Mesendoderm (in vitro differentiated cells): ENCODE measurements at regions not wholly inside any gene's neighbourhood (a gene's known extent, or its start where the extent isn't known, plus 50 kb on each side); places are given as distances from the start of the nearest gene placed in this dataset.

Experiments used
- DNase-seq: peaks from one replicate; pipeline ENCODE4 v3.0.0; 2013
- H2AK5ac ChIP-seq: 2 replicates; pipeline ENCODE4 v1.6.1; 2013; ENCODE audit warnings: low read length, inconsistent platforms
- H2BK120ac ChIP-seq: 2 replicates; pipeline ENCODE4 v1.6.1; 2013; ENCODE audit warnings: low read depth, mild to moderate bottlenecking, low read length, moderate library complexity, mixed read lengths
- H2BK15ac ChIP-seq: replicated peaks from 2 replicates; pipeline ENCODE4 v1.6.1; 2013; ENCODE audit warnings: low read depth, mild to moderate bottlenecking, moderate library complexity
- H2BK5ac ChIP-seq: 2 replicates; pipeline ENCODE4 v1.6.1; 2013; ENCODE audit warnings: low read length, inconsistent platforms
- H3K18ac ChIP-seq: 2 replicates; pipeline ENCODE4 v1.6.1; 2013; ENCODE audit warnings: mild to moderate bottlenecking, low read length, mixed read lengths
- H3K23ac ChIP-seq: one replicate; pipeline ENCODE4 v1.6.1; 2013; ENCODE audit warnings: low read length
- H3K27ac ChIP-seq: 2 replicates; pipeline ENCODE4 v1.5.1; 2013; ENCODE audit warnings: low read depth, mild to moderate bottlenecking, inconsistent platforms, low read length, moderate library complexity
- H3K27me3 ChIP-seq: 2 replicates; pipeline ENCODE4 v1.6.1; 2013; ENCODE audit warnings: low read length, control low read depth, mild to moderate bottlenecking, inconsistent platforms; ENCODE audit not compliant: insufficient read depth, poor library complexity
- H3K36me3 ChIP-seq: 2 replicates; pipeline ENCODE4 v1.6.1; 2013; ENCODE audit warnings: low read length, inconsistent platforms; ENCODE audit not compliant: control insufficient read depth, insufficient read depth
- H3K4ac ChIP-seq: one replicate; pipeline ENCODE4 v1.6.1; 2013; ENCODE audit warnings: low read depth, mild to moderate bottlenecking, low read length, moderate library complexity
- H3K4me1 ChIP-seq: 2 replicates; pipeline ENCODE4 v1.6.1; 2013; ENCODE audit warnings: low read depth, low read length, inconsistent platforms; ENCODE audit not compliant: control insufficient read depth
- H3K4me2 ChIP-seq: 2 replicates; pipeline ENCODE4 v1.6.1; 2013; ENCODE audit warnings: low read length
- H3K4me3 ChIP-seq: 2 replicates; pipeline ENCODE4 v1.5.1; 2013; ENCODE audit warnings: mild to moderate bottlenecking, low read length
- H3K56ac ChIP-seq: one replicate; pipeline ENCODE4 v1.6.1; 2013; ENCODE audit warnings: low read length
- H3K79me1 ChIP-seq: 2 replicates; pipeline ENCODE4 v1.6.1; 2013; ENCODE audit warnings: low read length, inconsistent platforms
- H3K79me2 ChIP-seq: 2 replicates; pipeline ENCODE4 v1.6.1; 2013; ENCODE audit warnings: mild to moderate bottlenecking, low read length; ENCODE audit not compliant: control insufficient read depth, insufficient read depth
- H3K9ac ChIP-seq: 2 replicates; pipeline ENCODE4 v1.6.1; 2013; ENCODE audit warnings: low read length, inconsistent platforms
- H4K5ac ChIP-seq: one replicate; pipeline ENCODE4 v1.6.1; 2013; ENCODE audit warnings: low read length
- H4K8ac ChIP-seq: one replicate; pipeline ENCODE4 v1.6.1; 2013; ENCODE audit warnings: low read depth, mild to moderate bottlenecking, control low read depth, low read length, moderate library complexity
- WGBS: extraction: QIAGEN DNeasy Blood & Tissue Kit; methylation state at CpG from one replicate; pipeline ENCODE4 v1.1.7; 2013; ENCODE audit warnings: low lambda C conversion rate, missing lambda C conversion rate; ENCODE audit not compliant: insufficient coverage; ENCODE audit errors: extremely low coverage; 5-methylcytosine and 5-hydroxymethylcytosine counted together

GRCh38 chr6:167409694-167410093 is 84.8 kb downstream of the TTLL2 start:
- Histone ChIP-seq H3K4me1 (no peaks in the 10 kb centered on the region), H3K36me3 (no peaks in the 10 kb centered on the region), H2BK5ac (no peak overlapping the region), H3K4me3 (no peak overlapping the region), H3K56ac (no peak overlapping the region), H2AK5ac (no peak overlapping the region), H3K27me3 (no peaks in the 10 kb centered on the region), H3K27ac (no peak overlapping the region), H4K5ac (no peak overlapping the region), H3K4me2 (no peak overlapping the region), H3K79me1 (no peaks in the 10 kb centered on the region), H4K8ac (no peak overlapping the region), H3K18ac (no peak overlapping the region), H3K23ac (no peak overlapping the region), H3K79me2 (no peaks in the 10 kb centered on the region), H2BK15ac (no peak overlapping the region), H2BK120ac (no peak overlapping the region), H3K9ac (no peak overlapping the region), H3K4ac (no peak overlapping the region)
- no peak for DNase-seq
- WGBS: no CpG with 5 or more reads among the region's 6 CpGs

GRCh38 chr6:167410462-167410861 is 85.6 kb downstream of the TTLL2 start:
- Histone ChIP-seq H2AK5ac (no peak overlapping the region), H4K8ac (no peak overlapping the region), H3K23ac (no peak overlapping the region), H3K4me2 (no peak overlapping the region), H3K4me1 (no peaks in the 10 kb centered on the region), H2BK120ac (no peak overlapping the region), H3K79me1 (no peaks in the 10 kb centered on the region), H3K4ac (no peak overlapping the region), H3K9ac (no peak overlapping the region), H3K36me3 (no peaks in the 10 kb centered on the region), H2BK5ac (no peak overlapping the region), H2BK15ac (no peak overlapping the region), H3K27me3 (no peaks in the 10 kb centered on the region), H3K27ac (no peak overlapping the region), H3K4me3 (no peak overlapping the region), H3K18ac (no peak overlapping the region), H4K5ac (no peak overlapping the region), H3K79me2 (no peaks in the 10 kb centered on the region), H3K56ac (no peak overlapping the region)
- no peak for DNase-seq
- WGBS: no CpG with 5 or more reads among the region's 9 CpGs

- Histone ChIP-seq H3K27me3 (no peaks in the 10 kb centered on the region), H3K79me1 (no peaks in the 10 kb centered on the region), H3K4me2 (no peak overlapping the region), H3K79me2 (no peaks in the 10 kb centered on the region), H3K36me3 (no peaks in the 10 kb centered on the region), H2BK120ac (no peak overlapping the region), H3K9ac (no peak overlapping the region), H3K27ac (no peak overlapping the region), H2BK5ac (no peak overlapping the region), H3K4me3 (no peak overlapping the region), H3K18ac (no peak overlapping the region), H4K5ac (no peak overlapping the region), H2AK5ac (no peak overlapping the region), H4K8ac (no peak overlapping the region), H3K56ac (no peak overlapping the region), H3K23ac (no peak overlapping the region), H2BK15ac (no peak overlapping the region), H3K4ac (no peak overlapping the region), H3K4me1 (no peaks in the 10 kb centered on the region)
- DNase-seq: no peak
- no CpG with 5 or more reads among the region's 5 CpGs for WGBS
These were observed 87.6 kb downstream of the TTLL2 start for GRCh38 chr6:167412506-167412905.

GRCh38 chr6:167415441-167415961 is 90.6 kb downstream of the TTLL2 start:
- Histone ChIP-seq H3K79me2 (no peaks in the 10 kb centered on the region), H3K4me1 (no peaks in the 10 kb centered on the region), H3K23ac (no peak overlapping the region), H3K18ac (no peak overlapping the region), H3K56ac (no peak overlapping the region), H2AK5ac (no peak overlapping the region), H3K4me2 (no peak overlapping the region), H2BK15ac (no peak overlapping the region), H2BK5ac (no peak overlapping the region), H3K27me3 (no peaks in the 10 kb centered on the region), H3K9ac (no peak overlapping the region), H2BK120ac (no peak overlapping the region), H3K27ac (no peak overlapping the region), H3K36me3 (no peaks in the 10 kb centered on the region), H3K4ac (no peak overlapping the region), H3K4me3 (no peak overlapping the region), H4K8ac (no peak overlapping the region), H3K79me1 (no peaks in the 10 kb centered on the region), H4K5ac (no peak overlapping the region)
- no CpG with 5 or more reads among the region's 18 CpGs for WGBS
- no peak for DNase-seq

- no peak overlapping the region for H4K5ac ChIP-seq
- no peak for DNase-seq
- no peaks in the 10 kb centered on the region for H3K4me1 ChIP-seq
- H2BK5ac ChIP-seq: no peak overlapping the region
- H3K79me1 ChIP-seq: no peaks in the 10 kb centered on the region
- no peaks in the 10 kb centered on the region for H3K79me2 ChIP-seq
- H3K9ac ChIP-seq: no peak overlapping the region
- H3K4ac ChIP-seq: no peak overlapping the region
- H3K23ac ChIP-seq: no peak overlapping the region
- no peaks in the 10 kb centered on the region for H3K36me3 ChIP-seq
- no peak overlapping the region for H3K4me2 ChIP-seq
- no peak overlapping the region for H2BK15ac ChIP-seq
- H3K56ac ChIP-seq: no peak overlapping the region
- no peak overlapping the region for H3K4me3 ChIP-seq
- no peak overlapping the region for H2BK120ac ChIP-seq
- H2AK5ac ChIP-seq: no peak overlapping the region
- WGBS: no CpG with 5 or more reads among the region's 12 CpGs
- H3K27ac ChIP-seq: no peak overlapping the region
- H4K8ac ChIP-seq: no peak overlapping the region
- H3K18ac ChIP-seq: no peak overlapping the region
- H3K27me3 ChIP-seq: no peaks in the 10 kb centered on the region
These were observed 92.0 kb downstream of the TTLL2 start for GRCh38 chr6:167416676-167417430.

- DNase-seq: peak; percentile 26
- H4K8ac ChIP-seq: no peak overlapping the region
- no peak overlapping the region for H3K4me3 ChIP-seq
- no peak overlapping the region for H2AK5ac ChIP-seq
- H3K79me2 ChIP-seq: no peaks in the 10 kb centered on the region
- H3K4me1 ChIP-seq: no peaks in the 10 kb centered on the region
- WGBS: no CpG with 5 or more reads among the region's 12 CpGs
- no peak overlapping the region for H3K9ac ChIP-seq
- no peak overlapping the region for H3K4ac ChIP-seq
- H3K27ac ChIP-seq: no peak overlapping the region
- H3K36me3 ChIP-seq: no peaks in the 10 kb centered on the region
- no peak overlapping the region for H3K23ac ChIP-seq
- no peaks in the 10 kb centered on the region for H3K27me3 ChIP-seq
- no peak overlapping the region for H2BK5ac ChIP-seq
- no peak overlapping the region for H3K4me2 ChIP-seq
- H3K56ac ChIP-seq: no peak overlapping the region
- no peak overlapping the region for H4K5ac ChIP-seq
- H3K79me1 ChIP-seq: no peaks in the 10 kb centered on the region
- H3K18ac ChIP-seq: no peak overlapping the region
- no peak overlapping the region for H2BK15ac ChIP-seq
- no peak overlapping the region for H2BK120ac ChIP-seq
These were observed 95.3 kb downstream of the TTLL2 start for GRCh38 chr6:167420177-167420576.
